Pons (tissue), 1 donor: ENCODE measurements at regions not wholly inside any gene's neighbourhood (a gene's known extent, or its start where the extent isn't known, plus 50 kb on each side); places are given as distances from the start of the nearest gene placed in this dataset.

Experiments
- DNase-seq: peaks from one replicate; pipeline ENCODE4 v3.0.0-alpha.2; 2016; ENCODE audit warnings: low spot score

DNA sequence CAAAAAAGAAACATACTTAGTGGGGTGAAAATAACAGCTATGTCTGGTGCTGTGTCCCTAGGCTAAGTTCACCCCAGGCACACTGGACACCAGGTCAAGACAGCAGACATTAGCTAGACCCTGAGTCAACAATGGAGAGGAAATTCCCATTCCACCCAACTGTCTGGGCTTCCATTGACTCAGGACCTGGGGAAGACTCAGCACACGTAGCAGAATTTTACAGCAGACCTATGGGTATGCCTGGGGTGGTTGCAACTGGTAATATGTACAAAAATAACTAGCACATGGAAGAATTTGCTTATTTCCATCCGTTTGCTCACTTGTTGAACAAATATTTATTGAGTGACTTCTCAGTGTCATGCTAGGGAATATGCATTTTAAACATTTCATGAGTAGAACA lies 117.0 kb downstream of the GAS1 start:
- DNase-seq: no peak

DNA sequence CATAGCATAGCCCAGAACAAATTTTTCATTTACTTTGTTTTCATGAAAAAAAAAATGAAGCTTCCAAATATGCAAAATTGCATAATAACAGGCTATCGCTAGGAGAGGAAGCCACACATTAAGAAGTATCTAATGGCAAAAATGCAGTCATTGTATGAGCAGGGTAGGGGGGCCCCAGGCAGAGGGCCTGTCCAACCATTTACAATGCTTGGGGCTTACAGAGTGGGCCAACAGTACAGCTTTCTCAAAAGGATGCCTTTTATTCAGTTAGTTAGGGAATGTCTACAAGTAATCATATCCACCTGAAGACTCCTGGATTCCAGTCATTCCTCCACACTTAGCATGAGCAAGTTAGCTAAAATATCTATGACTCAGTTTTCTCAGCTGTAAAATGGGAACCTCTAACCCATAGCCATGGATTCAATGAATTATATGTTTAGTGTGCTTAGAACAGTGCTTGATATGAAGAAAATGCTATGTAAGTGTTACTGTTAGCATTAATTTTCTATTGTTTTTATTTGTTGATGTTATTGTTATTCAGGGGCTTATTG lies 117.7 kb downstream of the GAS1 start:
- DNase-seq: no peak

DNA sequence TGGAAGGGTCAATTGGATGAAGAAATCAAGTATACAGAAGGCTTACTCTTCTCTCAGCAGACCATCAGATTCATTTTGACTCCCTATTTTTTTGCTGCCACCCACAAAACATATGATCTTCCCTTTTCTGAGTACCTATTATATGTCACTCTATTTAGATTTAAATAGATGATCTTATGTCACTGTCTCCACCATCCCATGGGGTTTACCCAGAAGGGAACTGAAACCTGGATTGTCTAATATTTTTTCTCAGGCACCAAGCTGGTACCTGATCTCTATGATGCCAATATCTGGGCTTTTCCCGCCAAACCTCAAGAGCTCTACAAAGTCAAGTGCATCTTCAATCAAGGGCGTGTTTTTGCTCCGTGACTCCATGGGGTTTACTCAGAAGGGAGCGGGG lies 118.7 kb downstream of the GAS1 start:
- DNase-seq: no peak

DNA sequence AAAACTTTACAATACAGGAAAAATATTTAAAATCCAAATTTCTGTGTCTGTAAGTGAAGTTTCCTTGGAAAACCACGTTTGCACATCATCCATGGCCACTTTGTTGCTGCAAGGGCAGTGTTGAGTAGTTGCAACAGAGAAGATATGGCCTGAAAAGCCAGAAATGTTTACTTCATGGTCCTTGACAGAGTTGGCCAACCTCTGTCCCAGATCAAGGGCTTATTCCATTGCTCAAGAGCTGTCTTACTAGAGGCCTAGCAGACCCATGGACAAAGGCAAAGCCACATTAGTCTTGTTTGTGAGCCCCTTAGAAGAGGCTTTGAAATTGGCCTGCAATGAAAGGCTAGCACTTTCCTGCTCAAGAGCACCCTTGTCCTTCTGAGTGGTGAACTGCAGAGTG lies 119.4 kb downstream of the GAS1 start:
- no peak for DNase-seq

DNA sequence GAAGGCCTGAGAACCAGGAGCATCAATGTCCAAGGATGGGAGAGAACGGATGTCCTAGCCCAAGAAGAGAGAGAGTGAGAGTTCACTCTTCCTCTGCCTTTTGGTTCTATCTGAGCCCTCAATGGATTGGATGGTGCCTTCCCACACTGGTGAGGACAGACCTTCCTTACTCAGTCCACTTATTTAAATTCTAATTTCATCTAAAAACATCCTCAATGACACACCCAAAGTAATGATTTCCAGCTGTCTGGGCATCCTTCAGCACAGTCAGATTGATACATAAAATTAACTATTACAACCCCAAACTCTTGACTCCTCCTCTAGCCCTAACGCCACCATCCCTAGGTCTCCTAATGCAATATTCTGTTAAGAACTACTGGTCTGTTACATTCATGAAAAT lies 122.0 kb downstream of the GAS1 start:
- DNase-seq: no peak

DNA sequence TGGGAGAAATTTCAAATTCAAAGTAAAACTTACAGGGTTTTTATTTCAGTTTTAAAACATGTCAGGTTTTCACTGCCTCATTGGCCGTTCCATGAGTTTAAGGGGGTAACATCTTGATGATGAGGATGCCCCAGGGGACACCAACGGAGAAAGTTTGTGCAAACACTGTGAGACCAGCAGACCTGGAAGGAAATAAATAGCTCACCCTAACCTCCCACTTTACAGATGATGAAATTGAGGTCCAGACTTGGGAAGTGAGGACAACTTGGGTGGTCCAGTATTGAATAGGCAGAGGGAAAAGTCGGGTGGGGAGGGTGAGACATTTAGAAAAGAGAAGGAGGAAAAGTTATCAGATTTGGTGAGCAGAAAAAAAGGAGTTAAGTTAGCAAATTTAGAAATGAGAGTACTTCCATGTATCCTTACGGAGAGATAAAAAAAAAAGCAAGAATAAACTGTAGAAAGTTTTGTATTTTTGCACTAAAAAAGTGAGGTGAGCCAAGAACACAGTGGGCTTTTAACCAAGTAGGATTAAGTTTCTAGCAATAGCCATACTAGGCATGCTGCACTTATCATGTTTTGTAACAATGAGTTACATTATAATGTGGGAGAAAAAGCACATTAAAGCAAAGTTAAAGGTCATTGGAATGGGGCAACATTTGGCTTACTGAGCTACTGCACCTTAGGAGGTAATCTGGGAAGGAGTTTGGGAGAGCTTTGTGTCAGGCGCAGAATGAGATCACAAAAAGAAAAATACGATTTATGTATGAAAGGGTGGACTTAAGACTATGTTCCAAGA lies 125.1 kb downstream of the GAS1 start:
- DNase-seq: no peak

DNA sequence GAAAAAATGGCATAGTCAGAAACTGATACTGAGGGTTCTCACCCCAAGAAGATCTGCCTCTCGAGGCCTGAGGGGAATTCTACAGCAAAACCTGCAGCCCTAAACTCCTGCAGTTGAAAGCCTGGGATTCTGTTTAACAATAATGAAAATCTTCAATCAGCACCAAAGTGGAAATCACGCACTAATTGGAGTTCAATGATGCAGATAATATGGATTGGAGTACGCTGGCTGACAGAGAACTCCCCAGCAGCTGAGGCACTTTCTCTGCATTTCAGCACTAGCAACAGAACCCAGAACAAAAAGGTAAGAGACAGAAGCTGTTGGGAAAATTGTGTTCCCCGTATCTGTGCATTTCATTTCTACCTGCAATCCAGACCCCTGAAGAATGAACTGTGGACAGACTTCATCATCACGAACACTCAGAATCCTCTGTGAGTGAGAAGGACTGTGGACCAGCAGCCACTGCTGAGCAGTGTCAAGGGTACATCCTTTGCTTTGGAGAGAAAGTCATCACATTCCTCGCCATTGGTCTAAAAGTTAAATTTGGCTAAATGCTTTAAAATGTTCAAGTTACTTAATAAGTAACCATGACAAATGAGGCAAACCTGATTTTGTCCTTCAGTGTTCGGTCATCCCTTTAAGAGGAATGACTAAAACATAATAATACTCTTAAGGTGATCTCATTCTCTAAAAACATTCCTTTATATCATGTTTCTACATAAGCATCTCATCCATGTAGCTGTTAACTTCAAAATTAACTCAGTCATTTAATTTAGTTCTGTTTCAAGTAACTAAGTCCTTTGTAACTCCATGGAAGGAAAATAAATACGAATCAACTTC lies 126.1 kb downstream of the GAS1 start:
- no peak for DNase-seq

DNA sequence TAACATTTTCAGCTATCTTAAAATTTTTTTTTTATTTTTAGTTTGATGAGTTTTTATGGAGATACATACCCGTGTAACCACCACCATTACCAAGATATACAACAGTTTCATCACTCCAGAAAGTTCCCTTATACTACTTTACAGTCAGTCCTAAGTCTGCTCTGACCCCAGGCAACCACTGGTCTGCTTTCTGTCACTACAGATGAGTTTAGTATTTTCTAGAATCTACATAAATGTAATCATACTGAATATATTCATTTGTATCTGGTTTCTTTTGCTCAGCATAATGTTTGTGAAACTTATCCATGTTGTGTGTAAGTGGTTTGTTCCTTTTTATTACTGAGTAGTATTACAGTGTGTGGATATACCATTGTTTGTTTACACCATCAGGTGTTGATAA lies 127.8 kb downstream of the GAS1 start:
- no peak for DNase-seq

DNA sequence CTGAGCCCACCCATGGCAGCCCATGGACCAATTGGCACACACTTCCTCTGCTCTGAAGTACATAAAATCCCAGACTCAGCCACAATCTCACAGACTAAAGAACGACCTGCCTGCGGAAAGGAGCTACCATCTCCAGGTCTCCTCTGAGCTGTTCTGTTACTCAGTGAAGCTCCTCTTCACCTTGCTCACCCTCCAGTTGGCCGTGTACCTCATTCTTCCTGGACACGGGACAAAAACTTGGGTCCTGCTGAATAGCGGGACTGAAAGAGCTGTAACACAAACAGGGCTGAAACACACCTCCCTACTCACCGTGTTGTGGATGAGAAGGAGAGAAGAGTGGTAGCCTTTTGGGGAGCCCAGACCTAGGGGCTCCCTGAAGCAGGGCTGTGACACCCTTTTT lies 128.7 kb downstream of the GAS1 start:
- DNase-seq: no peak

DNA sequence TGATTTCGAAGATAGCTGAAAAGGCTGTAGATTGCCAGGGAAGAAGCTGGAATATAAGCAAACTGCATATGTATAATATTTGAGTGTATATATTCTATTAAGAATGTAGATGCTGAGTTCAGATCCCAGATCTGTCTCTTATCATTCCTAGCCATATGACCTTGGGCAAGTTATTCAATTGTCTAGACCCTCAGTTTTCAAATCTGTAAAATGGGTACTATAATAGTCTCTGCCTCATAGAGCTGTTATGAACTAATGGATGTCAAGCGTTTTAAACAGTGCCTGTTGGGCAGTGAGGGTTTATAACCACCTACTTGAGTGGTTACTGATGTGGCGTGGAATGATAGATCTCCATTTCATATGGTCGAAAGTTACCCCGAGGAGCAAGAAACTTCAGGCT lies 130.4 kb downstream of the GAS1 start:
- DNase-seq: no peak

DNA sequence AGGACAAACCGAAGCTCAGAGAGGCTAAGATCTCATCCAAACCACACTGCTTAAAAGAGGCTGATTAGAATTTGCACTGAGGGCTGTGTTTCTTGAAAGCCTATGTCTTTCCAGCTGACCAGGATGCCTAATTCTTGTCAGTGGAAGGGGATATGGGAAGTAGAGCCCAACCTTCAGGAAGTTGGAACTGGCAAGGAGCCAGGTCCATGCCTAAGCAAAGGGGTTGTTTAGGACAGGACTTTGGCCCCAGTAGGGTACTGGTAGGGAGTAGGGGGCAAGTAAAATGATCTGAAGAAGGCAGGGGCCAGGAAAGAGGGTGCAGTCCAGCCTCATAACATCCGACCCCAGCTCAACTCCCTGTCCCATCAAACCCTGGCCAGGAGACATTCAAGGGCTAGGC lies 130.9 kb downstream of the GAS1 start:
- no peak for DNase-seq

DNA sequence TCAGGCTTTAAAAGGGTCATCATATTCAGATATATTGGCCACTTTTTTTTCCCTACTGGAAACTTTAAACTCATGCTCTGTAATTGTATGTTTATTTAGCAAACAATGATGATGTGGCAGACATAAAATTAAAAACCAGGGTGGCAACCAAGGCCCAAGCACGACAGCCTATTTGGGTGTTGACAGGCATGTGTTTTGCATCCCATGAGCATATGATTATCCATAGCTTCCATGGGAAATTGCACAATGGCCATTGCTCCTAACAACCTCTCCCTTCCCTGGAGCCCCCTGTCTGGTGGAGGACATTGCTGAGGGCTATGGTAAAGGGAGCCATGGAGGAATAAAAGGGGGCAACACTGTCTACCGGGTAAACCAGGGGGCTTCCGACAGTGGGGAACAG lies 134.7 kb downstream of the GAS1 start:
- no peak for DNase-seq

DNA sequence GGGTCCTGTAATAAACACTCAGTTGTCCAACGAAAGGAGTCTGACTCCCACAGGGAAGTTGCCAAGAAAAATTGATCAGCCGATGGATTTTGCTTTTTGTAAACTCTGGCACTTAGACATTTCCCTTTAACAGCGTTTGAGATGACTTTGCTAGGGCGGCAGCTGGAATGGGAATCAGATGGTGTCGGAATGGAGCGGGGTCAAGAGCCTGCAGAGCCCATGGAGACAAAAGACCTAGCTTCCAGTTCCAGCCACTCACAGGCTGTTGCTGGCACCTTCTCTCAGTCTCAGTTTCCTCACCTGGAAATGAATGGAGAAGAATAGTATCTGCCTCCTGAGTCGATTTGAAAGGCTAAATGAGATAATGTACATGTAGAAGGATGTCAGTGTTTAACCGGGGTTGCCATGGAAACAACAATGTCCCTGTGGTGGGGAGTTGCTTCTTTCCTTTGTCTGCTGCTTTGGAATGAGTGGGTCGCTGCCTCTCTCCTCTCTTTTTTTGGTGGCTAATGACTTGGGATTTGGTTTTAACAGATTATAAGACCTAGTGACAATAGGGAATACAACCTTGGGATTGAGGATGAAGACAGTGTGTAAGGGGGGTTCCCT lies 137.4 kb downstream of the GAS1 start:
- no peak for DNase-seq

DNA sequence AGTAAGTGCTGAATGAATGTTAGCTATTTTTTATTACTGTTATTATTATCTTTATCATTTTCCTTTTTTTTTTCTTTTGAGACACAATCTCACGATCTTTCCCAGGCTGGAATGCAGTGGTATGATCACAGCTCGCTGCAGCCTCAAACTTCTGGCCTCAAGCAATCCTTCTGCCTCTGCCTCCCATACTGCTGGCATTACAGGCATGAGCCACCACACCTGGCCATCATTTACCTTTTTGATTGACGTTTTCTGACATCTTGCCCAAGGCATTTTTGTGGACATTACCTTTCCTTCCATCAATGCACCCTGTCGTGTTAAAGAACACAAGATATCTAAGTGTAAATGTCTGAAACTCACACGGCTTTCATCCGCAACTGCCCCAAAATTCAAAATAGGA lies 138.2 kb downstream of the GAS1 start:
- DNase-seq: no peak

DNA sequence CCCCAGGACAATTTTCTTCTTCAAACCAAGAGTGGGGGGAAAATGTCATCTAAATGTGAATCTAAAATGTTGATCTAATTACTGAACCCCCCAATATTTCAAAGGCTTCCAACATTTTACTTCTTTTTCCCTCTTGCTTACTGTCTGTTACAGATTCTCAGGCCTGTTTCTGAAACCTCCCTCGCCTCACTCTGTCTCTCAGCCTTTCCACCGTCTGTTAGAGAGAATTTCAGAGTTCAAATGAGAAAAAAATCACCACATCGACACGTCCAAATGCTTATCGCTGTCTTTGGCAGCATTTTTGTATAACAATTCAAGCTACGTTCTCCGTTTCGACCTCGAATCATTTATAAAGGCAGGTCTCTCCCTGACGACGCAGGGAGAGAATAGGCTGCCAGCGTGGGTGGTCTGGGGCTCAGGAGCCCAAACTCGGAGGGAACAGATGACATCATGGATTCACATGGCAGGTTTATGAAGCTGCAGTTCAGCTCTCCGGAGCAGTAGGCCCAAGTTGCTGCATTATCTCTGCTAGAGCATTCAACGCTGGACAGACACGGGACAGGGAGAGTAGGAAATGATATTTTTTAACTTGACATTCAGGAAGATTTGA lies 139.8 kb downstream of the GAS1 start:
- DNase-seq: no peak

DNA sequence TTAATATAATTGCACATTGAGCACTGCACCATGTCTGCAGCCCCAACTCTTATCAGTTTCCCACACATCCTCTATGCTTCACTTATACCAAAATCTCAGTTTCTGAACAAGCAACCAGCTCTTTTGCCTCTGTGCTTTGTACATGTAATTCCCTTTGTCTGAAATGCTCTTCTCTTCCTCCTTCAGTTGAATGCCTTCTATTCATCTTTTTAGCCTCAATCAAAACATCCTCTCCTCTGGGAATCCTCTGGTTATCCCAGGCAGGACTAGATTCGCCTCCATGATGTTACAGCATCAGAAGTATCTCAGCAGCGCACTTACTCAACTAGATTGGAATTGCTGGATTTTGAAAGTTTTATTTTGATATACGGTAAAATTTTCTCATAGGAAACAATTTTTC lies 143.3 kb downstream of the GAS1 start:
- DNase-seq: no peak

DNA sequence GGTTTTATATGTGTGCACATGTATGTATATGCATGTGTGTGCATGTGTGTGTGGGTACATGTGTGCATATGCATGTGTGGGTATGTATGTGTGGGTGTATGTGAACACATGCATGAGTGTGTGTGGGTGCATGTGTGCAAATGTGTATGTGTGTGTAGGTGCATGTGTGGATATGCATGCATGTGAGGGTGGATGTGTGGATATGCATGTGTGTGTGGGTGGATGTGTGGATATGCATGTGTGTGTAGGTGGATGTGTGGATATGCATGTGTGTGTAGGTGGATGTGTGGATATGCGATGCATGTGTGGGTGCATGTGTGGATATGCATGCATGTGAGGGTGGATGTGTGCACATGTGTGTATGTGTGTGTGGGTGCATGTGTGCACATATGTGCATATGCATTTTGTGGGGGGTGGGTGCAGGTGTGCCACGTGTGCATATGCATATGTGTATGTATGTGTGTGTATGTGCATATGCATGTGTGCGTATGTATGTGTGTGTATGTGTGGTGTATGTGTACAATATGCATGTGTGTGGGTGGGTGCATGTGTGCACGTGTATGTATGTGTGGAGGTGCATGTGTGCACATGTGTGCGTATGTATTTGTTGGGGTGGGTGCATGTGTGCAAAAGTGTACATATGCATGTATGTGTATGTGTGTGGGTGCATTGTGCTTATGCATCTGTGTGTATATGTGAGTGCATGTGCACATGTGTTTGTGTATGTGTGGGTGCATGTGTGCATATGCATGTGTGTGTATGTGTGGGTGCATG lies 144.2 kb downstream of the GAS1 start:
- DNase-seq: no peak

DNA sequence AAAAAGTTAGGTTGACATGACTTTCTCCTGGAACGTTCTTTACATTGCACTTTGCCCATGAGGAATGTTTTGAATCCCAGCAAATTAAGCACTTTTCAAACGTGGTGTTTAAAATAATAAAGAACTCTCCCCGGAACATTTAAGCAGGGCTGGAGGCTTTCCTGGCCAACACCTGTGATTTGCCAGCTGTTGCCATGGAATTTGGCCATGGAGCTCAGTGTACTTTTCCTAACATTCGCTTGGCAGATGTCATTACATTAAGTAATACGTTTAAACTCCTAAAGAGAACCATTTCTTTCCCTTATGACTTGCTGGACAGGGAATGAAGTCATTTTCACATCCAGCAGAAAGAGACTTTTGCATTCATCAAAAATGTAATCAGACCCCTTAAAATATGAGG lies 146.1 kb downstream of the GAS1 start:
- DNase-seq: no peak

DNA sequence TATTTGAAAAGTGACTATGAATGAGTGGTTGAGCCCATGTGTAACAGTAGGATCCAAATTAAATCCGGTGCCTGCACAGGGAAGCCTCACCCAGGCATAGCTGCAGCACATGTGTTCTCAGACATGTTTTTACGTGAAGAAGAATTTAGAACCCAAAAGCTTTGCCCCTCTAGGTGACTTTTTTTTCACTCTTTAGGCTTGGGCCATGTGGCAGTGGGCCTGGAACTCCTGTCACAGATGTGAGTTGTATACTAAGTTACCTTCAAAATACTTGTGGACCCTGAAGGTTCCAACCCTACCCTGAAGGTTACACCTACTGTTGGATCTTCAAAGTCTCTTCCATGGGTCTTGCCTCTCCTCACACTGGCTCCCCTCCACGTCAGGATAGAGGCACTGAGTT lies 146.6 kb downstream of the GAS1 start:
- DNase-seq: no peak

DNA sequence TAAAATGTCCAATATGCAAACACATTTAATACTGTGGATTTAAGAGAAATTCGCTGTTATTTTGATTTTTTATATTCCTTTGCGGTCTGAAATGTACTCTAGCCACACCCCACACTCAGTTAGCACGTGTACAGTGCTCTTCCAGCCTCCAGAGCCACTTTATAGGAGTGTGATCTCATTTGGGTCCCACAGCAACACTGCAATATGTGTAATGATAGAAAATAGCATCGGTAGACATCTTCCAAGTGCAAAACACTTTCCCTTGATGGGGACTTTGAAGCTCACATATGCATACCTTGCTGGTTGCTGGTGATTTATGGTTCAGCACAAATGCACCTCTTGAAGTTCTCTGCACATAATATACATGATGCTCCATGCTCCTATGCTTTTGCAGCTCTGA lies 148.3 kb downstream of the GAS1 start:
- no peak for DNase-seq

DNA sequence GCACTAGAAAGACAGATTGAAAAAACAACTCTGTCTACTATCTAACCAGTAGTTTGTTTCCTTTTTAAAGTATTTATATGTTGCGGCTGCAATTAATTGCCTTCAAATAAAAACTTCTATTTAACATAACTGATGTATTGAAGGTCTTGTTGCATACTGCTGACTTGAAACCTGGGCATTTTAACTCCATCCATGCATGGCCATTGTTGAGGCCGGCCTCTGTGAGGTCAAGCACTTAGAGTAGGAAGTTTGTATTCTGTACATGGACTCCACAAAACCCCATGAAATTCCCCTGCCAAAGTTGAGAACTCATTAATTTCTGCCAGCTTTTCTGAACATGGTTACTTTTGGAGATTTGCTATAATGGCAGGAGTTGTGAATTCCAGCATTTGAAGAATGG lies 150.6 kb downstream of the GAS1 start:
- no peak for DNase-seq
